Frontal cortex (tissue), 3 donors: ENCODE measurements at regions not wholly inside any gene's neighbourhood (a gene's known extent, or its start where the extent isn't known, plus 50 kb on each side); places are given as distances from the start of the nearest gene placed in this dataset.
"Not testable (repeated sequence)": the region's sequence is repeated elsewhere in the genome, so short reads cannot be mapped to it uniquely, and the experiment has no call there.

ENCODE experiments used
- DNase-seq, 2 donors: peaks; one replicate each; pipeline ENCODE4 v3.0.0; 2012; ENCODE audit warnings: low spot score in 2 of 2
- FAIRE-seq: peaks from 2 replicates; lab custom pipeline; 2012; peaks lifted over from hg19 to GRCh38; lab: Jason Lieb, UNC
- donor health status: control.
- donor health status: control.
- donor health status: control.

- FAIRE-seq (no peak), DNase-seq (no peak)
These were observed 787.2 kb downstream of the PLCL1 start for GRCh38 chr2:198591586-198591985.

GRCh38 chr2:198587741-198588140, 783.3 kb downstream of the PLCL1 start:
- no peak for DNase-seq
- FAIRE-seq: no peak

- FAIRE-seq (no peak), DNase-seq (no peak)
These were observed 782.8 kb downstream of the PLCL1 start for GRCh38 chr2:198587240-198587639.

- DNase-seq (no peak), FAIRE-seq (no peak)
These were observed 767.0 kb downstream of the PLCL1 start for GRCh38 chr2:198571393-198571792.

- FAIRE-seq: no peak
- DNase-seq: no peak
These were observed 753.8 kb downstream of the PLCL1 start for GRCh38 chr2:198558176-198558575.

- no peak for DNase-seq
These were observed 741.7 kb downstream of the PLCL1 start for GRCh38 chr2:198546122-198546521.

GRCh38 chr2:198545411-198545810, 741.0 kb downstream of the PLCL1 start:
- DNase-seq: no peak
- FAIRE-seq: no peak

More at GRCh38 chr2:198546122-198546521, 741.7 kb downstream of the PLCL1 start:
- no peak for FAIRE-seq

GRCh38 chr2:198544461-198544860, 740.1 kb downstream of the PLCL1 start:
- DNase-seq: no peak

GRCh38 chr2:198534756-198535155, 730.4 kb downstream of the PLCL1 start:
- no peak for DNase-seq
- FAIRE-seq: no peak

More at GRCh38 chr2:198544461-198544860, 740.1 kb downstream of the PLCL1 start:
- no peak for FAIRE-seq

- no peak for DNase-seq
- FAIRE-seq: no peak
These were observed 721.0 kb downstream of the PLCL1 start for GRCh38 chr2:198525211-198525969.

GRCh38 chr2:198523710-198524109, 719.3 kb downstream of the PLCL1 start:
- no peak for FAIRE-seq

GRCh38 chr2:198518935-198519334, 714.5 kb downstream of the PLCL1 start:
- FAIRE-seq (no peak), DNase-seq (no peak)

More at GRCh38 chr2:198523710-198524109, 719.3 kb downstream of the PLCL1 start:
- DNase-seq: no peak

- DNase-seq: no peak
- FAIRE-seq: no peak
These were observed 713.6 kb downstream of the PLCL1 start for GRCh38 chr2:198517976-198518375.

- DNase-seq, FAIRE-seq: not testable (repeated sequence)
These were observed 704.2 kb downstream of the PLCL1 start for GRCh38 chr2:198508610-198509009.

GRCh38 chr2:198499539-198499938, 695.1 kb downstream of the PLCL1 start:
- FAIRE-seq: no peak
- DNase-seq: no peak

GRCh38 chr2:198498516-198498915, 694.1 kb downstream of the PLCL1 start:
- FAIRE-seq (no peak), DNase-seq (no peak)

- no peak for DNase-seq
- FAIRE-seq: no peak
These were observed 693.7 kb downstream of the PLCL1 start for GRCh38 chr2:198498048-198498447.

- DNase-seq (no peak), FAIRE-seq (no peak)
These were observed 690.5 kb downstream of the PLCL1 start for GRCh38 chr2:198494931-198495330.

GRCh38 chr2:198490748-198491147, 686.4 kb downstream of the PLCL1 start:
- DNase-seq (no peak), FAIRE-seq (no peak)

- FAIRE-seq (no peak), DNase-seq (no peak)
These were observed 684.6 kb downstream of the PLCL1 start for GRCh38 chr2:198488964-198489363.

GRCh38 chr2:198483051-198483450, 678.7 kb downstream of the PLCL1 start:
- FAIRE-seq (no peak), DNase-seq (no peak)

GRCh38 chr2:198479065-198479464, 674.7 kb downstream of the PLCL1 start:
- DNase-seq: no peak
- no peak for FAIRE-seq
